GM21825 (cell line): ENCODE measurements at regions not wholly inside any gene's neighbourhood (a gene's known extent, or its start where the extent isn't known, plus 50 kb on each side); places are given as distances from the start of the nearest gene placed in this dataset.
"Not testable (repeated sequence)": the region's sequence is repeated elsewhere in the genome, so short reads cannot be mapped to it uniquely, and the experiment has no call there.

Experiments
- ATAC-seq: cut with Tn5 transposase; IDR thresholded peaks from one replicate; pipeline ENCODE4 v1.9.1; 2021; ENCODE audit warnings: mild to moderate bottlenecking, moderate library complexity; ENCODE audit not compliant: unreplicated experiment

- ATAC-seq = no peak
Measured at GRCh38 chr4:97134456-97134855, 1008.8 kb downstream of the STPG2 start.

GRCh38 chr4:97139791-97140190, 1003.5 kb downstream of the STPG2 start:
- no peak for ATAC-seq

GRCh38 chr4:97140545-97140944, 1002.7 kb downstream of the STPG2 start:
- ATAC-seq = no peak

GRCh38 chr4:97141332-97141731, 1001.9 kb downstream of the STPG2 start:
- not testable (repeated sequence) for ATAC-seq

DNA sequence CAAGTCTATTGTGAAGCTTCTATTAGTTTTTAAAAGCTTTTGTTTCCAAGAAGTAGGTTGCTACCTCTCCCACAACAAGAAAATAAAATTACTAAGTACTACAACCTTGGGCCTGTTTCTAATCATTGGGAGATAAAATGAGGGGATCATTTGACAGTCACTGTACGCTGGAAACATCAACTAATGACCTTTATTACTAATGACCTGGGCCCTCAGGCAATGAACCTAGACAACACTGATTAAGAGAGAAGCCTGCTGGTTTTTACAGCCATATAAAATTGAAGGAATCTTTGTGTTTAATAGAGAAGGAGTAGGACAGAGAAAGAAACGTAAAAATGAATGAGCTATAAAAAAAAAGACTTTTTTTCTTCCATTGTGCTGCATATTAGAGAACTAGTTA, 1000.9 kb downstream of the STPG2 start:
- no peak for ATAC-seq

DNA sequence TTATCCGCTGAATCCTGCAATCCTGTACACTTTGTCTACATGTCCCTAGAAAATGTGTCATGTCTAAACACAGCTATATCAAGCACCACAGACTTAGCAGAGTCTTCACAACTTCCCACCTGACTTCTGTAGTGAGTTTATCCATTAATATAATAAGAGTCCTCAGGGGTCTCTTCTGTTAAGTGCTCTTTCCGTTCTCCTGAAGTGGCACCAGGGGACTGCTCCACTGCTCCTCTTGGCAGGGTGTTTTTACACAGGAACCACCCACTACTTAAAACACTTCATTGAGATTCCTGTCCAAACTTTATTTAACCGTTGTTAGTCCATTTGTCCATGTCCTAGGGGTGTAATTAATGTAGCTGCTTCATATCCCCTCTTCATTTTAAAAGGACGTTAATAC, 1000.4 kb downstream of the STPG2 start:
- ATAC-seq = no peak

DNA sequence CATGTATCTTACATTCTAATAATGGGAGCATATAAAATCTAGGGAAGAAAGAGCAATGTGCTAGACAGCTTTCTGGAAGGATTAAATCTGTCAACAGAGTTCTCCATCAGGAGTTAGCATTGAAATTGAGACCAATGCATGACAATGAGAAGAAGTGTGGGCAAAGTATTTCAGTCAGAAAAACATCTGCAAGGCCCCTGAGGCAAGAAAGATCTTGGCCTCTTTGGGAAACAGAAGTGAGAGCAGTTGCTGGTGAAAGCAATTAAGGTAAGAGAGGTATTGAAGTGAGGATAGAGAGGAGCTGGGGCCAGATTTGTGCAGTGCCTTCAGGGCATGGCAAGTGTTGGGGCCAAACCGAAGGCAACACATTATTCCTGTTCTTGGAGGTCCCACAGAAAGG, 999.1 kb downstream of the STPG2 start:
- ATAC-seq = no peak

DNA sequence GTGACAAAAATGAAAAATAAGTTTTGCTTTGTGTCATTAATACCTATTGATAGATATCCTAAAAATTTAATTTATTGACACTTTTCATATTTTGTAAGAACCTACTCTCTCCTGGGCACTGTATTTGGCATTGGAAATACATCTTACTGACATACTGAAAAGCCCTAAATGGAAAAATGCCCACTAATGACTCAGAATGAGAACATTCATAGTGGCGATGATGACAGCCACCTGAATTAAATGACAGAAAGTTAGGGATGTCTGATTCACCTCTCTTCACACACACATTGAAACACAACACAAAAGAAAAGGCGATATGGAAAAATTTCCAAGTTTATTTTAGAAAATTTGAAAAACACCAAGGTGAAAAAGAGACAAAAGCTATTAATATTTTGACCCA, 992.3 kb downstream of the STPG2 start:
- no peak for ATAC-seq

DNA sequence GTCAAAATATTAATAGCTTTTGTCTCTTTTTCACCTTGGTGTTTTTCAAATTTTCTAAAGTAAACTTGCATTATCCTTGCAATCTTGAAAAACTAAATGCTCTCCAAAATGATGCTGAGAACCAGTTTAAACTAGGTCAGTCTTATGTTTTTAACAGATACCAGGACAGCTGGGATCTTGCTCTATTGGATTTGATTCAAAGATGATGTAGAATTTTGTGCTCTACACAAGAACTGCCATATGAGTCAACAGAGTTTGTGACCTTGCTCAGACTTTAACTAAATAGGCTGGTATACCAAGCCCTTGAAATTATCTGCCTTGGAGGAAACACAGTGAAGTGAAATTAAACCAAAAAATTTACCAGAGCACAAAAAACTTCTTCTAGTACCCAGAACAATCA, 991.1 kb downstream of the STPG2 start:
- ATAC-seq = no peak

GRCh38 chr4:97153042-97153441, 990.2 kb downstream of the STPG2 start:
- ATAC-seq = no peak

DNA sequence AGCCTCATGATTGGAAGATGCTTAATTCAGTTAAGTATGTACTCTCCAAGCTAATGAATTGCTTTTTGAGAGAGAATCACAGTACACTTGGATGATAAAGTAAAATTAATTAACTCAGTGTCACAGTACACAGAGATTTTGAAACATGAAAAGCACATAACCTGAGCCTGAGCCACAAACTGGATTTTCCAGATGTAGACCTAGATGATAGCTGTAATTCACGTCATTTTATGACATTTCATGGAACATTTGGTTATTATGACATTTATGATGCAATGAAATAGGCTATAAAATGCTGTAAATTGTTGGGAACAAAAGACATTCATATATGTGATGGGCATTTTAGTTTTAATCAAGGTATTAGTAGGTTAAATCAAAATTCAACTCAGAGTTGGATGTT, 983.7 kb downstream of the STPG2 start:
- ATAC-seq = no peak

- no peak for ATAC-seq
Measured at GRCh38 chr4:97185233-97185632, 958.0 kb downstream of the STPG2 start.

- no peak for ATAC-seq
Measured at GRCh38 chr4:97197106-97197505, 946.2 kb downstream of the STPG2 start.

DNA sequence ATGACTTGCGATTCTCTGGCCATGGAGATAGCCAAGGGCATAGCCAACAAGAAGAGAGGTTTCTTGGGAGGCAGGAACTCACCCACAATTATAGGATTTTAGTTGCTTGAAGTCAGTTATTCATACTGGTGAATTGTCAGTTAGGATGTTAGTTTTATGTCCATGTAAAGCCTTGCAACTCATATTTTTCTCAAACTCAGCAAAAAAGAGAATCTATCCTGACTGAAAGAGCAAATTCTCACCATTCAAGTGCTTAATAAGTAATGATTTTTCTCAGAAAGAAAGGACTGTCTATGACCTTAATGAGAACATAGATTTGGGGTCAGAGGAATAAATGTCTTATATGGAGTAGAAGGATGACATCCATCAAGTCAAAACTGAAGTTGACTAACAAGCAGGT, 934.5 kb downstream of the STPG2 start:
- ATAC-seq = no peak

GRCh38 chr4:97215409-97215941, 927.8 kb downstream of the STPG2 start:
- no peak for ATAC-seq

DNA sequence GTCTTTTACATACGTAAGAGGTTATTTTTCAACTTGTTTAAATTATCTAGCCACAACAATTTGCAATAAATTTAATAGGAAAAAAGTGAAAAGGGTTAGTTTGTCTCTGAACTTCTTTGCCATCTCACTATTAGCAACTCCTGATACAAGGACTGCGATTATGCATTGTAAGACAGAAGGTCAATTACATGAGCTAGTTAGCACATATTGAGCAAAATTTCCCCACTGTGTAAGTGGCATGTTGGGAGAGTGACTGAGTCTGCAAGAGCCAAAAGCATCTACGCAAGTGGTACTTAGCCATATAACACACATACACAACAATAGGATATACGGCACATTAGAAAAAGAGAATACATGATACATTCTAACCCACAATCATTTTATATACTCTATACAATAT, 927.2 kb downstream of the STPG2 start:
- ATAC-seq = no peak

DNA sequence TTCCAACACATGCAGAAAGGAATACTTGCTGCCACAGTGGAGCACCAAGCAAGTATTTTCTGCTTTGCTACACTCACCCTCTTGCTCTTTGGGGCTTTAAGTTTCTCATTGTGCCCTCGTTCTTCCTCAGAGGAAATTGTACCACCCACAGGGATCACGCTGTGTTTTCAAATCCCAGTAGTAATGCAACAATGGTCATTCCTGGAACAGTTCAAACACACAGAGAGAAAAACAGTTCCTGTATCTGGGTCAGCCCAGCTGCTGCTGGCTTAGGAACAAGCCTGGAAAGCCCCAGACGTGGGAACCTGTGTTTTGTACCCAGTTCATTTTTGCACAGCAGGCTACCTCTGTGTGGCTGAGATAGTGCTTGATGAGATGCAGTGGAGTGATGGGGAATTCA, 907.8 kb downstream of the STPG2 start:
- no peak for ATAC-seq

DNA sequence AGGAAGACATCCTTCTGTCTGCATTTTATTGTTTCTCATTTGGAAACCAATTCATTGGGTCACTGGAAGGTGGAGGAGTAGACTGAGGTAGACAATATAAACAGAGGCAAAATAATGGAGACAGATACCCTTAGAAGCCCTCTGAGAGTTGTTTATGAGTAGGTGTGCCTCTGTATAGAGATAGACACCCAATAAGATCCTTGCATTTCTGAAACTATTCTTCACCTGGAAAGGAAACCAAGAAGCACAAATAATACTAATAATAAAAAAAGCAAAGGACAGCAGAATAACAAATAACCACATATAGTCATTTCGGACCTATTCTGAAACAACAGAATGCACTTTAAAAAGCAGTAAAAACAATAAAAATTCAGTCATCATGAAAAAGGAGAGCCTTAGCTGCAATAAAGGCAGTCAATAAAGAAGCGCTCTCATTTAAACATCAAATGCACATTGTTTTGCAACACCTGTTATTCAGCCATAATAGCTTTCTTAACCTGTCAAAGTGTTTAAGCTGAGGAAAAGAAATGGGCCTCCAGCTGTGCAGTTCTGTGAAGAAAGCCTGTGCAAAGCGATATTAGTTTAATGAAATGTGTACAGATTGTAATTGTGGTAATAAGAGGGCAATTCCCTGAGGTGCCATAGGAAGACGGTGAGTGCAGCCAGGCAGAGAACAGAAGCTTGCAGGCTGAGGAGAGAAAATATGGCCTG, 904.2 kb downstream of the STPG2 start:
- ATAC-seq = no peak

DNA sequence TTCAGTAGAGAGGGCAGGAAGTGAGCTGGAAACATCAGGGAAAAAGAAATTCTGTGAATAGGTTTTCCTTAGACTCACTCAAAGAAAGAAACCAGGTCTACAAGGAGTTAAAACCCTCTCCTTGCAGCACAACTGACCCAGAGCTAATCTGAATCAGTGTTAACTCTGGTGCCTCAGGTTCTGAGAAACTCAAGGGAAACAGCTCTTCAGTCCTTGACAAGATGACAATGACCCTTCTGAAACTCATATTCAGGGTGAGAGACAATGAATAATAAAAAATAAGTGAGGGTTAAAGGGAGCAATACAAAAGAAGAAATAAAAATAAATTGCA, 903.6 kb downstream of the STPG2 start:
- no peak for ATAC-seq

GRCh38 chr4:97252615-97253154, 890.6 kb downstream of the STPG2 start:
- ATAC-seq = no peak

- no peak for ATAC-seq
Measured at GRCh38 chr4:97262769-97263168, 880.5 kb downstream of the STPG2 start.

- no peak for ATAC-seq
Measured at GRCh38 chr4:97270051-97270450, 873.2 kb downstream of the STPG2 start.

DNA sequence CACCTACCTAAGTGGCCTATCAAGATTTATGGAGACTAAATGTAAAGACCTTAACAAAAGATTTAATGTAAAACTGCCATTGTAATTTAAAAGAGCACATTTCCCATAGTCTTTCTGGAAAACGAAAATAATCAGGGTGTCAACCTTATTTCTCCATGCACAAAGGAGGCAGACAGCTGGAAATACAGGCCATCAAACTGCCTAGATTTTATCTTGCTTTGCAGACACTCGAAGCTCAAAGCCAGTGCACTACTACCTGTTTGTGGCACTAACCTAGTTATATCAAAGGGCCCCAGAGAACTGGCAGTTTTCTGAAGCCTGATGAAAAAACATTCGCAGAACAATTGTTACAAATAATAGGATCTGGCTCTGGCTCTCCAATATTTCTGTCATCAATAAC, 863.9 kb downstream of the STPG2 start:
- ATAC-seq = no peak
